ENCODE measurements at regions not wholly inside any gene's neighbourhood (a gene's known extent, or its start where the extent isn't known, plus 50 kb on each side); places are given as distances from the start of the nearest gene placed in this dataset.

GRCh38 chr3:105974381-105974780, 105.6 kb upstream of the CBLB start:
- TF ChIP-seq CTCF (conservative IDR thresholded peaks at IDR 0.05 in 1 of 2, IDR thresholded peaks at IDR 0.05 in 1 of 2; ENCODE audit: extremely low read depth in 1 of 2, insufficient read depth in 1 of 2, low read depth in 1 of 2, low read length in 2 of 2), result no peak
- TF ChIP-seq EZH2 (IDR thresholded peaks at IDR 0.05; ENCODE audit: borderline replicate concordance, low read length), result no peak

Data from mammary epithelial cell (primary cell).